GM19452 (cell line): ENCODE measurements at regions not wholly inside any gene's neighbourhood (a gene's known extent, or its start where the extent isn't known, plus 50 kb on each side); places are given as distances from the start of the nearest gene placed in this dataset.
"Not testable (repeated sequence)": the region's sequence is repeated elsewhere in the genome, so short reads cannot be mapped to it uniquely, and the experiment has no call there.

ENCODE experiments used
- ATAC-seq: cut with Tn5 transposase; IDR thresholded peaks from one replicate; pipeline ENCODE4 v1.9.1; 2021; ENCODE audit not compliant: unreplicated experiment

DNA sequence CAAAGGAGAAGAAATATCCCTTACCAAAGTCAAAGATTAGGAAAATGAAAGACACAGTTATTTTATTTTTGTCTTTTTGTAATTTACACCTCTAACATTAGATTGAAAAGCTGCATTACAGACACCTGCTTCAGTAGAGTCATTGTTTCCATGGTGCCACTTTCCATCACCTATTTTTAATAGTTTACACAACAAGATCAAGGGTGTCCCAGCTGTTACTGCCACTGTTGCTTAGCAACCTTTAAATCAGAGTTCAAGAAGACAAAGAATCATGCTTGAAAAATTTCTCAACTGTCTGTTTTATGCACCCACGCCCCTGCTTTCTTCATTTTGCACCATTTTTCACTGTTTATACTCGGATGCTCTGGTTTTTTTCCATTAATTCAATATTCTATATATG is 668.2 kb upstream of the GJE1 start:
- ATAC-seq: peak; percentile 76

DNA sequence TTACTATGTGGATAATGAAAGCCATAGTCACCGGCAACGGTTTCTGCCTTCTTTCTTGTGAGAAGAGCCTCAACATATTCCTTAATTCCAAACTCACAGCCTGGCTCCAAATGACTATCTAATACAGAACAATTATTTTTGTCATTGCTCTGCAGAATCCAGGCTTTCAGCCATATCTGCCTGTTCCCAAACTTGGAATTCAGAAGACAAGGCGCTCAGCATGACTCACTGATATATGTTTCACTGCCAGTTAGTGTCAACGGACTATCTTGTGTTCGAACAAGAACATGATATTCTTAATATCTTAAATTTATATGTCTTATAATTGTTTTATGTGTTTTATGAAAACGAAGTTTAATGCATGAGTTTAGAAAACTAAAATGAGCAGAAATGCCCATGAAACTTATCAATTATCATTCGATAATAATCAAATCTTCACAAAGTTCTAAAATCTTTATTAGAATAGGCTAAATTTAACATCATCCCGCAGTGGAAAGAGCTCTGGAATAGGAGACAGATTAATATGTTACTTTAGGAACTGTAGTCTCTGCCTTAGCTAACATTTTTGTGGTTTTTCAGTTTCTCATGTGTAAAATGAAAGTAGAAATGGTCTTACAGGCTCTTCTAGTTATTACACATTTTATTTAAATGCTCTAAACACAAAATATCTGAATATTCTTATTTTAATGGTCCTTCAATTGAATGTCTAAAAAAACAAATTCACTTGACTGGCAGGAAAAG is 669.3 kb upstream of the GJE1 start:
- ATAC-seq: peak; percentile 82

DNA sequence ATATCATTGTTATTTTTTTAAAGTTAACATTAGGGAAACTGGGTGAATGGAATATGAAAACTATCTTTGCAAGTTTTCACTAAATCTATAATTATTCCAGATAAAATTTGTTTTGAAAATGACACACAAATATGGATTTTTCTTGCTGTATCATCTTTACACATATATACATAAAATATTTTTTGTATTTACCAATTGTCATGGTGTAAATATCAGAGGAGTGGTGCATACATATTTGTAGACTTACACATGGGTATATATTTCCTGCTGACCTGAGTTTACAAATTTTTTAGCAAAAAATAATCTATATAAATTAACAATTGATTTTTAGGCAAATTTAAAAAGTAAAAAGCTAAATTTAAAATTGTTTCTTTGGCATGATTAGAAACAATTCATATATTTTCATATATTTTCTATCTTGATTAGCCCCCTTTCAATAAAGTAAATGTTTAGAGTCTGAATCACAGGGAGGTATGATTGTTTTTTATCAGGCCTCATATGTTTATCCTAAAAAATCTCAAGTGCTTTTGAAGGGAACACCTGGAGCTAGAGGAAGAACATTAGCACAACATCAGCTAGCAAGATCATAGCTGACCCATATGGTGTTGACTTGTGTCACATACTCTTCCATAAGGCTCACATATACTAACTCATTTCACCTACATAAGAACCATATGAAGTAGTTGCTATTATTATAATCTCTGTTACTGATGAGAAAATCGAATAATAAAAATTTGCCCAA is 671.8 kb upstream of the GJE1 start:
- ATAC-seq: no peak

DNA sequence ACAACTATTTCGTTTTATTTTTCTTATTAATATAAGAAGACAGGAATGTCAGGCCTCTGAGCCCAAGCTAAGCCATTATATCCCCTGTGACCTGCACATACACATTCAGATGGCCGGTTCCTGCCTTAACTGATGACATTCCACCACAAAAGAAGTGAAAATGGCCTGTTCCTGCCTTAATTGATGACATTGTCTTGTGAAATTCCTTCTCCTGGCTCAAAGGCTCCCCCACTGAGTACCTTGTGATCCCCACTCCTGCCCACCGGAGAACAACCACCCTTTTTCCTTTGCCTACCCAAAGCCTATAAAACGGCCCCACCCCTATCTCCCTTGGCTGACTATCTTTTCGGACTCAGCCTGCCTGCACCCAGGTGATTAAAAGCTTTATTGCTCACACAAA is 672.5 kb upstream of the GJE1 start:
- not testable (repeated sequence) for ATAC-seq

DNA sequence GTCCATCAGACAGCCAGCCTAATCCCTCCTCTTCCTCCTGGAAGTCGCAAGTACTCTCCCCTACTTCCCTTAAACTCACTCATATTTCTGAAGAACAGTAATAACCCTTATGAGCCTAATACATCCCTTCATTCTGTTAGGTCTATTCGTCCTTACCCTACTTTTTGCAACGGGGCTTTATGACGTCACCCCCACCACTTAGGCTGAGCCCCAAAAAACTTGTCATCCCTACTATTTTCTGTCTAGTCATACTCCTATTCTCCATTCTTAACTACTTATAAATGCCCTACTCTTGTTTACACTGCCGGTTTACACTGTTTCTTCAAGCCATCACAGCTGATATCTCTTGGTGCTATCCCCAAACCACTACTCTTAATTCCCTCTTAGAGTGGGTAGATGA is 674.7 kb upstream of the GJE1 start:
- ATAC-seq: not testable (repeated sequence)

DNA sequence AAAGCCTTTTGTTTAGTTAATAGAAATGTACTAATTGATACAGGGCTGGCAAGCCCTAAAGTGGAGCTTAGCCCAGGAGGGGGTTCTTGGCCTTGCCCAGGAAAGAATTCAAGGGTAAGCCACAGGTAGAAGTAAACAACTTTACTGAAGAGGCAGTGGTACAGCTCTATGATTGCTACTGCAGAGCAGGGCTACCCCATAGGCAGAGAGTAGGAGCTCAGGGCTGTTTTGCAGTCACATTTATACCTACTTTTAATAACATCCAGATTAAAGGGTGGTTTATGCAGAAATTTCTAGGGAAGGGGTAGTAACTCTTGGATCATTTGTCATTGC is 680.4 kb upstream of the GJE1 start:
- ATAC-seq: no peak

DNA sequence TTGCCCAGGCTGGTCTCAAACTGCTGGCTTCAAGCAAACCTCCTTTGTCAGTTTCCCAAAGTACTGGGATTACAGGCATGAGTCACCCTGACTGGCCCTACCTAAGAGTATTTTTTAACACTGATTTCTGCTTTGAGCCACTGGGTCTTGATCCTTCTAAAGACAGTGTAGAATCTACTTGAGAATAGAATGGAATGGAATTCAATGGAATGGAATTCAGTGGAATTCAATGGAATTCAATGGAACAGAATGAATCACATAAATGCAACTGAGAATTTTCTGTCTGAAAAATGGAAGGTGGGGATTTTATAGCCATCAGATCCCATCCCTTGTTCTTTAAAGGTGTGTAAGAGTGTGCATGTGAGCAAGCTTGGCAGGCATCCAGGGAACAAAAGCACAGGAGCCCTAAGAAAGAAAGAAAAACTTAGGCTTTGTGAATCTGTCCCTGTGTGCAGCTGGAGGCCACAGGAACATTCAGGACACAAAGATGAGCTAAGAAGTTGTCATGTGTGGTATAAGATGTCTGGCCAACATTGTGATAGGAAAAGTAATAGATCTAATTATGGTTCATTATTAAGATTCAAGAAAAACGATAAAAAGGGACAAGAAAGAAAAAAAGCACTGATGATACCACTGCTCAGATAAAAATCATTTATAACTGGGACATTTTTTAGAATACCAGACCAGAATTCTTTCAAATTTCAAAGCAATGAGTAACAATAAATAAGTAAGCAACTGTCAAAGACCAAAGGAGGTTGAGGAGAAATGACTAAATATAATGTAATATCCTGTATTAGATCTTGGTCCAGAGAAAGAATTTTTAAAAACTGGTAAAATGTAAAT is 681.0 kb upstream of the GJE1 start:
- no peak for ATAC-seq

DNA sequence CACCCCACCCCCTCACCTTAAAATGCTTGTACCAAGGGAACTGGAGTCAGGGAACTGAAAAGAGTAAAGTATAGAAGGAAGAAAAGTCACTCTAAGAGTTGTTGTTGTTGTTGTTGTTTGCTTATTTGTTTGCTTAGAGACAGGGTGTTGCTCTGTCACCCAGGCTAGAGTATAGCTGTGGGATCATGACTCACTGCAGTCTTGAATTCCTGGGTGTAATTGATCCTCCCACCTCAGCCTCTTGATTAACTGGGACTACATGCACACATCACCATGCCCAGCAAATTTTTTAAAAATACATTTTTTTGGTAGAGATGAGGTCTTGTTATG is 681.6 kb upstream of the GJE1 start:
- ATAC-seq: no peak

DNA sequence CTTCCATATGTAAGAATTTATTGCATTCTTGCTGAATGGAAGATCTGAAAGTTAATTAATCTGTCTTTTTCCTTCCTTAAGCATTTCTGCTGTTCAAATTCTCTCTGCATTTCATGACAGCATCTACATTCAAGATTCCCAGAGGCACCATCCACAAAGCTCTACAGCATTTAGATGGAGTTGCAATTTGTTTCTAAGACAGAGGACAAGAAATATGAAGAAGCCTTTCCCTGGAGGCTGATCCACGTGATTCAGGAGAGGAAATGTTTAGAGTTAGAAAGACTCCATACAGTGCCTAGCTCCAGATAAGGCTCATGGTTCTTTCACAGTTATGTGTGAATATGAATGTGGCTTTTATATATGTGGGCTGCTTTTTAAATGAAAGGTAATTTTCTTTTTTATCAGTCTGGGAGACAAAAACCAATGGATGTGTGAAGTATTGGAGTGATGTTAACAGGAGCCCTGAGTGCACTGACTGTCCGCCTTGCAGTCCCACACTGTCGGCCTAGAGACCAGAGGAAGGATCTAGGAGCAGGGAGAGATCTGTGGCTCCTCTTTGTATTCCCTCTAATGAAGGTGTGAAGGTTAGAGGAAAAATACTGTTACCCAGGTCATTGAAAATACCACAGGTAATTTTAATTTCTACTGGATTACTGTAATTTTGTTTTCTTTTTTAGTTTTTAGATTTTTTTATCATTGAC is 686.6 kb upstream of the GJE1 start:
- ATAC-seq: no peak

DNA sequence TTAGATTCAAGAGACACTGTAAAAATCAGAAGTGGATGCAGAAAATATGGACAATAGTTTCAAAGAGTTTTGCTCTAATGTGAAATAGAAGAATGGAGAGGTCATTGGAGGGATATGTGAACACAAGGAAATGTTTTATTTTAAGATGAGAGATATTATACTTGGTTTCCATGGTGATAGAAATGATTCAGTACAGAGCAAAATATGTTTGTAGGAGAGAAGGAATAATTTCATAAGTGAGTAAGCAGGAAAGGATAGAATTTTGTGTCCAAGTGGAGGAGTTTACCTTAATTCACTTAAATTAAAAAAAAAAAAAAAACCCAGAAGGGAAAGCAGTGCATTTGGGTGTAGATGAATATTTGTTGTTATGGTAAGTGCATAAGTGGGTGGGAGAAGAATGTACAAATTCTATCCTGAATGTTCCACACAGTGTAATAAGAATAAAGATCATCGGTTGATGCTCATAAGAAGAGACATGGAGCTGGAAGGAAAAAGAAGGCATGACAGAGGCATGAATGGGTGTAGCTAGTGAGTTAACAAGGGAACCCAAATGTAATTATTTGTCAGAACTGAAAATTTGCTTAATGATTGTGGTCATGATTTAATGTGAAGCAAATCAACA is 688.9 kb upstream of the GJE1 start:
- no peak for ATAC-seq

DNA sequence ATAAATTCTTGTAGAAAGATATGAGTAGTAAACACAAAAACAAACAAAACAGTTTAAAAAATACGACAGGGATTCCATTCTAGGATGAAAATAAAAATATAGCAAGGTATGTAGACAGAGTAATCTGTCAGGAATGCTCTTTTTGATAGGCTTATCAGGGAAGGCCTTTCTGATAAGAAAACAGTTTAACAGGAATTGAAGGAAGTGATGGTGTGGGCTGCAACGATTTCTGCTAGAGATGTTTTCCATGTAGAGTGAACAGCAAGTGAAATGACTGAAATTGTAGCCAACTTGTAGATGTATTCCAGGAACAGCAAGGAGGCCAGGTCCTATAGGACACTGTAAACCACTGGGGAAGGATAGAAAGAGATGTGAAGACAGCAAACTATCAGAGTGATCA is 689.7 kb upstream of the GJE1 start:
- ATAC-seq: no peak

DNA sequence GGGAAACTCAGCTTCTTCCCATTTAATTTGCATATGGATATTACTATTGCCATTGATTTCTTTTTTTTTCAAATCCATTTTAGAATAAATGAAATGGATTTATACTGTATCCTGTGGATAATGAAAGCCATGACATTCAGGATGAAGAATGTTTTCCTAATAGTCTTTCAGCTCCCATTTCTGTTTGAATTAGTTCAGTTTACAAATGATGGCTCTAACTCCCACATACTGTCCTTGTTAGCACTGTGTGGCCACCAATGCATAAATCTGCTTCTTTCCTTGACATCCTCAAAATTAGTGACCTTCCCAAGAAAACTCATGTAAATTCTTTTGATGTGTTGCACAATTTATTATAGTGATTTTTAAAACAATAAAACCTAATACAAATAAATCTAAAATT is 693.2 kb upstream of the GJE1 start:
- no peak for ATAC-seq

DNA sequence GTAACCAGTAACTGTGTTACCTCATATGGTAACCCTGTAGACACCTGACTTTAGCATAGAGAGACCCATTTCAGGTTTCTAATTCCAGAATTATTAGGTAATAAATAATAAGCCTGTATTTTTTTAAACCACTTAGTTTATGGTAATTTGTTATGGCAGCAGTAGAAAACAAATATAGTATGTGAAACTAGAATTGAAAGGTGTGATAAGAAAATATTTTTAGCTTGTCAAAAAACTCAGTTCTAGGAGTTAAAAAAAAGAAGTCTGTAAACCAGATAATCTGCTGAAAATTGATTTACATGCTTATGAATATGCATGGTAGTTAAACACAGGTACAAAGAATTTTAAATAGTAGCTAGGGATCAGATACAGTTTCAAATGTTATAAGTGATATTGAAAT is 695.0 kb upstream of the GJE1 start:
- no peak for ATAC-seq

DNA sequence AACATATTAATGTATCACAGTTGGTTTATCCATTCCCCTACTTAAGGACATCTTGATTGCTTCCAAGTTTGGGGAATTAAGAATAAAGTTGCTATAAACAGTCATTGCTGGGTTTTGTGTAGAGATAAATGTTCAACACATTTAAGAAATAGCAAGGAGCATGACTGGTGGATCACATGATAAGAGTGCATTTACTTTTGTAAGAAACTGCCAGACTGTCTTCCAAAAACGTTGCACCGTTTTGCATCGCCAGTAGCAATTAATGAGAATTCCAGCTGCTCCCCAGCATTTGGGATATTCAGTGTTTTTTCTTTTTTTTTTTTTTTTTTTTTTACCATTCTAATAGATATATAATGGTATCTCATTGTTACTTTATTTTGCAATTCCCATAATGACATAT is 695.7 kb upstream of the GJE1 start:
- no peak for ATAC-seq

DNA sequence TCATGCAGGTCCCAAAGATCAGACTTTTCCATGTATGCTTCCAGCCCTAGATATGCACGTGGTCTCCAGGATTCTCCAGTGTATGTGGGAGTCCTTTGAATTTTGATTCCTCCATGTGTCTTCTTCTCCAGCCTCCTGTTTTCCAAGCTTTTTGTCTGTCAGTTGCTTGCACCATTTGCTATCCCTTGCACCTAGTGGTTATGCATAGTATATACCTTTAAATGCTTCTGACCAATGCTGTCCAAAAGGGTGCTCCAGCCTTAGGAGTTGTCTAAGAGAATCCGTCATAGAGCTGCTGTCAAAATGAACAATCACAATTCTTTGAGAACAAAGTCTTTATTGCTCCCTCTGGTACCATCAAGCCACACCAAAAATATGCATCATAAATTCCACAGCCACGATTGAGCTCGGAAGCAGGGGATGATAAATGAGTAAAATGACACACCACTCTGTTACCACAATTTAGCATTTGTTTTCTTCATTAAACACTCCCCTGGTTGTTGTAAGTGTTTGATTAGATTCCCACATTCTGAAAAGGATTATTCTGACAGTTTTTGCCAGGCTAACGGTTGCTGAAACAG is 706.2 kb upstream of the GJE1 start:
- no peak for ATAC-seq

DNA sequence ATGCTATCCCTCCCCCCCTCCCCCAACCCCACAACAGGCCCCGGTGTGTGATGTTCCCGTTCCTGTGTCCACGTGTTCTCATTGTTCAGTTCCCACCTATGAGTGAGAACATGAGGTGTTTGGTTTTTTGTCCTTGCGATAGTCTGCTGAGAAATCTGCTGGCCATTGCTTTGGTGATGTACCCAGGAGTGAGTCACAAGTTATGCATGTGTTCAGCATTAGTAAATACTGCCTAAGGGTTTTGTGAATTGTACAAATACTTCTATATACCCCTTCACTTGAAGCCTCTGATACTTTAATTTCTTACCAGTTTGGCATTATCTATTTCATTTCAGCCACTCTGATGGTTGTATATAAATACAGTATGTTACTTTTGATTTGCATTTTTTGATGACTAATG is 711.3 kb upstream of the GJE1 start:
- no peak for ATAC-seq

DNA sequence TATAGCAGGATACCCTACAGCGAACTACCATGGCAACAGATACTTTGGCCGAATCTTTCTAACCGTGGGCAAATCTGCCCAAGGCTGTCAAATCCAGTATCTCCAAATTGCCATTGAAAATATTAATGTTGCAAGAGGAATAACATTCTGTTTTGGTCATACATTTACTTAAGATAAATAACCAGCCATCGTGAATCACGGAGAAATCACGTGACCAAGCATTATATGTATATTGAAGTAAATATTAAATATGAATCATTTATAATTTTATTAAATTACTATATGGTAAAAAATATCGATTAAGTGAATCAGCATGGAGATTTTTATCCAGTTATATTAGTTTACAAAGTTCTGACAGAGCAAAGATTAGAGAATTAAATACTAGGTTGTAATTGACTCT is 714.6 kb upstream of the GJE1 start:
- no peak for ATAC-seq

DNA sequence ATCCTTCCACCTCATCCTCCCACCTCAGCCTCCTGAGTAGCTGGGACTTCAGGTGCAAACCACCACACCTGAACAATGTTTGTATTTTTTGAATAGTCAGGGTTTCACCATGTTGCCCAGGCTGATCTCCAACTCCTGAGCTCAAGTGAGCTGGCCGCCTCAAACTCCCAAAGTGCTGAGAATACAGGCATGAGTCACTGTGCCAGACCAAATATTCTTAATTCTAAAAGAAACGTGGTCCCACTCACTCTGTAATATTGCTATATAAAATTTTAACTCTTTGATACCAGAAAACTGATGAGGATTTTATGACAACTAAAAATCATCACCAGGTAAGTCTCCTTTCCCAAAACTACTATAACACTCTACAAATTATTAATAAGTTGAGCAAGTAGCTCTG is 716.8 kb upstream of the GJE1 start:
- ATAC-seq: no peak

DNA sequence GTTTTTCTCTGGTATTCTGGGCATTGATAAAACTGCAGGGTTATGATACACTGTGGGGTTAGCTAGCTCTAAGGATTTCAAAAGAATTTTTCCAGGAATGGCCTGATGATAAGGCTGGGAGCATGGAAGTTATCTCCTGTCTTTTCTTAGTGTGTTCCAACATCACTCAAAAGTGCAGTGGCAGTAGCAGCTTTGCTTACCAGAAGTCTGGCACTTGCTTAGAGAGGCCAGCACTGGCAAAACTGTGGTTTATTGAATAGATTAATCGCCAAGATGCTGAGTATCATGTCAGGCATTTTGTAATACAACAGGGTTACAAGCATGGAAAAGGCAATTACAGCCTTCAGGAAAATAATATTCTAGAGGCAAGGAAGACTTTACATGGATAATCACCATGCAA is 719.5 kb upstream of the GJE1 start:
- ATAC-seq: no peak

DNA sequence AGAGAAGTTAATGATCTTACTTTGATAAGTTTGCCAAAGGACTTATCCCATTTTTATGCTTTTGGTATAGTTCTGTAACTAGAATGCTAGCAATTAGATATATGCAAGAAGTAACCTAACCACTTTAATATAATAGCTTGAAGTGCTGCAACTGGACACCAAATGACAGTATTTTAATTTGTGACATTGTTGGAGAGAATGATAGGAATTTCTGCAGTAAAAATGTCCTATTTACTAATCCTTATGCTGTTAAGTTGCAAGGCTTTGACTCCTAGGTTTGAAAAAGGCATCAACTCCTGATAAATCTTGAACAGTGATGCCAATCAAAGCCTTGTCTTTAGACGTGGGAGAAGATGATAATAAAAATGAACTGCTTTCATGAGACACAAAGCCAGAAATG is 726.0 kb upstream of the GJE1 start:
- ATAC-seq: no peak

DNA sequence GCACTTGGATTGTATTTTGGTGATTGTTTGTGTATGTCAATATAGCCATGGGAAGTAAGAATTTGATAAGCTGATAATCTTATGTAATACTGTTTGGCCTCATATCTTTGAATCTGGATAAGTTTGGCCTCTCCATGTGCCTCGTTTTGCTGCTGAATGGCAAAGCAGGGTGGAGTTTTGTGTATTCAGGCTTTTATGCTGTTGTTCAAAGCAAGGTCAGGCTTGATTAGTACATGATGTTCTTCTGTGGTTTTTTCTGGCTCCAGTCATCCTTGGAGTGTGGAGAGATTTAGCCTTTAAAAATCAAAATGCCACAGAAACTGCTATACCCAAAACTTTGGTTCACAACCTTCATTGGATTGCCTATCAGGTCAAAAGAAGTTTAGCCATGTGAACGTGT is 728.9 kb upstream of the GJE1 start:
- no peak for ATAC-seq
